Sciatic nerve (tissue), 2 donors: ENCODE measurements at regions not wholly inside any gene's neighbourhood (a gene's known extent, or its start where the extent isn't known, plus 50 kb on each side); places are given as distances from the start of the nearest gene placed in this dataset.

ENCODE experiments used
- ATAC-seq: fragments of 200-7000 bp; cut with Tn5 transposase; one replicate; pipeline ENCODE4 v1.9.1; 2020; ENCODE audit warnings: mild to moderate bottlenecking, moderate library complexity
- DNase-seq: peaks from one replicate; pipeline ENCODE4 v3.0.0-alpha.2; 2020; ENCODE audit warnings: low spot score
- intact Hi-C: fragments of 100-400 bp; cut with DNase I; formaldehyde crosslinking; loops from one replicate; pipeline ENCODE4 v1.14.2; 2022
- donor health status: DM: no; HTN: no; CAD: no.
- donor health status: DM: no; HTN: no; CAD: no.

GRCh38 chr3:148162132-148162531, 535.6 kb upstream of the AGTR1 start:
- intact Hi-C loops, result no loop called here
- no peak for ATAC-seq

GRCh38 chr3:148168347-148168746, 529.4 kb upstream of the AGTR1 start:
- DNase-seq, result no peak
- intact Hi-C loops, result no loop called here

More at GRCh38 chr3:148162132-148162531, 535.6 kb upstream of the AGTR1 start:
- no peak for DNase-seq

GRCh38 chr3:148173851-148174250, 523.9 kb upstream of the AGTR1 start:
- intact Hi-C loops, result no loop called here
- ATAC-seq (peak; percentile 77), DNase-seq (no peak)

More at GRCh38 chr3:148168347-148168746, 529.4 kb upstream of the AGTR1 start:
- ATAC-seq, result no peak

- ATAC-seq (no peak), DNase-seq (no peak)
- intact Hi-C loops, result no loop called here
Observed at GRCh38 chr3:148175214-148175613, 522.5 kb upstream of the AGTR1 start.

- intact Hi-C loops, result no loop called here
- ATAC-seq, result no peak
- no peak for DNase-seq
Observed at GRCh38 chr3:148178503-148178902, 519.2 kb upstream of the AGTR1 start.

GRCh38 chr3:148184798-148185197, 512.9 kb upstream of the AGTR1 start:
- intact Hi-C loops, result no loop called here
- ATAC-seq (no peak), DNase-seq (no peak)

GRCh38 chr3:148186881-148187280, 510.8 kb upstream of the AGTR1 start:
- DNase-seq, result no peak
- intact Hi-C loops, result no loop called here
- ATAC-seq, result no peak

GRCh38 chr3:148187296-148187695, 510.4 kb upstream of the AGTR1 start:
- ATAC-seq, result no peak
- intact Hi-C loops, result no loop called here
- no peak for DNase-seq

GRCh38 chr3:148190441-148190990, 507.2 kb upstream of the AGTR1 start:
- intact Hi-C loops, result no loop called here
- ATAC-seq, result no peak
- DNase-seq, result no peak

- no peak for DNase-seq
- no peak for ATAC-seq
- intact Hi-C loops, result no loop called here
Observed at GRCh38 chr3:148191966-148192365, 505.7 kb upstream of the AGTR1 start.

GRCh38 chr3:148197061-148197460, 500.6 kb upstream of the AGTR1 start:
- intact Hi-C loops, result no loop called here
- ATAC-seq, result no peak
- DNase-seq, result no peak

- ATAC-seq, result no peak
- no peak for DNase-seq
- intact Hi-C loops, result no loop called here
Observed at GRCh38 chr3:148202386-148202785, 495.3 kb upstream of the AGTR1 start.

GRCh38 chr3:148203297-148204010, 494.2 kb upstream of the AGTR1 start:
- ATAC-seq (peak; percentile 36), DNase-seq (no peak)

GRCh38 chr3:148204131-148204530, 493.6 kb upstream of the AGTR1 start:
- ATAC-seq, result no peak
- intact Hi-C loops, result no loop called here
- no peak for DNase-seq

More at GRCh38 chr3:148203297-148204010, 494.2 kb upstream of the AGTR1 start:
- intact Hi-C loops, result no loop called here

- DNase-seq (no peak), ATAC-seq (no peak)
- intact Hi-C loops, result no loop called here
Observed at GRCh38 chr3:148205977-148206376, 491.7 kb upstream of the AGTR1 start.

GRCh38 chr3:148206446-148206845, 491.3 kb upstream of the AGTR1 start:
- intact Hi-C loops, result no loop called here
- DNase-seq (no peak), ATAC-seq (no peak)

GRCh38 chr3:148208975-148209374, 488.7 kb upstream of the AGTR1 start:
- ATAC-seq (no peak), DNase-seq (no peak)
- intact Hi-C loops, result no loop called here

GRCh38 chr3:148211725-148212124, 486.0 kb upstream of the AGTR1 start:
- no peak for ATAC-seq
- DNase-seq, result no peak
- intact Hi-C loops, result no loop called here

GRCh38 chr3:148214705-148215104, 483.0 kb upstream of the AGTR1 start:
- DNase-seq, result no peak
- no peak for ATAC-seq
- intact Hi-C loops, result no loop called here

GRCh38 chr3:148217317-148217716, 480.4 kb upstream of the AGTR1 start:
- no peak for DNase-seq
- intact Hi-C loops, result no loop called here
- no peak for ATAC-seq

GRCh38 chr3:148218222-148218621, 479.5 kb upstream of the AGTR1 start:
- intact Hi-C loops, result no loop called here

More at GRCh38 chr3:148218222-148218621, 479.5 kb upstream of the AGTR1 start:
- DNase-seq (no peak), ATAC-seq (peak; percentile 84)
